ENCODE measurements at regions not wholly inside any gene's neighbourhood (a gene's known extent, or its start where the extent isn't known, plus 50 kb on each side); places are given as distances from the start of the nearest gene placed in this dataset.
"Not testable (repeated sequence)": the region's sequence is repeated elsewhere in the genome, so short reads cannot be mapped to it uniquely, and the experiment has no call there.

DNA sequence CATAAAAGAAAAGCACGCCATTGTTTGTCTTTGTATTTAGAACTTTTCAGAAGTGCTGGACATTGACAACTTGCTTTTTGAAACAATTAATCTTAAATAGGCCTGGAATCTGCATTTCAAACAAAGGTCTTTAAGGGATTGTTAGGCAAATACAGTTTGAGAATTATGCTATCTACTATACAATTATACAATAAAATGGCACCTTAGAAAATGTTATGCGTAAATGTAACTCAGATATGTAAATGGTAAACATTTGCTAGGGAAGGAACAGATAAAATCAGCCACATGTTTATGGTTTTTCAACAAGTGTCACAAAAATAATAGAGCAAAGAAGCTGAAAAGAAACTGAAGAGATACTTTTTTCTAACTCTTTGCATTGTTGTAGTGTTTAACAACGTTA is 152.7 kb upstream of the PRSS12 start:
- WGBS: no CpG with 5 or more reads among the region's 3 CpGs
- H3K36me3 ChIP-seq (ENCODE audit: insufficient read depth, low read length); H3K9ac ChIP-seq (ENCODE audit: low read depth, low read length); H3K9me3 ChIP-seq (ENCODE audit: insufficient read depth, low read depth, low read length); H3K27me3 ChIP-seq (ENCODE audit: insufficient read depth, low read length); H3K4me1 ChIP-seq (ENCODE audit: insufficient read depth, low read length); H3K4me3 ChIP-seq (ENCODE audit: low read length); H3K27ac ChIP-seq (ENCODE audit: low read depth, low read length): not testable (repeated sequence)

DNA sequence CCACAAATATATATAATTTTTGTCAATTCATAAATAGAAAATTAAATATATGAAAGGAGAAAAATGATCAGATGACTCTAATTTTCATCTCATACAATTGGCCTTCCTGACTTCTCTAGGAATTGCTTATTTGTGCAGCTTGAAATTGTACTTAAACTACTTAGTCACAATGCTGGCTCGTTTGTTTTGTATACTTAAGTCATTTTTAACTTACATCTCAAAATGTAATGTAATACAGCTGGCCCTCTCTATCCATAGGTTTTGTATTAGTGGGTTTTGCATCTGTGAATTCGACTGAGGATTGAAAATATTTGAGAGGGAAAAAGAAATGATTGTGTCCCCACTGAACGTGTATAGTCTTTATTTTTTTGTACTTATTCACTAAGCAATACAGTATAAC is 160.1 kb upstream of the PRSS12 start:
- not testable (repeated sequence) for H3K9ac ChIP-seq (ENCODE audit: low read depth, low read length); H3K4me3 ChIP-seq (ENCODE audit: low read length); H3K36me3 ChIP-seq (ENCODE audit: insufficient read depth, low read length); H3K27ac ChIP-seq (ENCODE audit: low read depth, low read length); H3K27me3 ChIP-seq (ENCODE audit: insufficient read depth, low read length); H3K9me3 ChIP-seq (ENCODE audit: insufficient read depth, low read depth, low read length); H3K4me1 ChIP-seq (ENCODE audit: insufficient read depth, low read length)
- WGBS: 90% methylated on average over 2 of the region's 3 CpGs

DNA sequence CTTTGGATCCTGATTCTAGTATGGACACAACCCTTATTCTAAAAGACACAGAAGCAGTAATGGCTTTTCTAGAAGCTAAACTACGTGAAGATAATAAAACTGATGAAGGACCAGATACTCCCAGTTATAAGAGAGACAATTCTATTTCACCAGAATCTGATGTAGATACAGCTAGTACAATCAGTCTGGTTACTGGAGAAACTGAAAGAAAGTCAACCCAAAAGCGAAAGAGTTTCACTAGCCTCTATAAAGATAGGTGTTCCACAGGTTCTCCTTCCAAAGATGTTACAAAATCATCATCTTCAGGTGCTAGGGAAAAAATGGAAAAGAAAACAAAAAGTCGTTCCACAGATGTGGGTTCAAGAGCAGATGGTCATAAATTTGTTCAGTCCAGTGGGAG is 161.5 kb upstream of the PRSS12 start:
- H3K36me3 ChIP-seq (ENCODE audit: insufficient read depth, low read length); H3K27me3 ChIP-seq (ENCODE audit: insufficient read depth, low read length); H3K9ac ChIP-seq (ENCODE audit: low read depth, low read length); H3K9me3 ChIP-seq (ENCODE audit: insufficient read depth, low read depth, low read length); H3K4me3 ChIP-seq (ENCODE audit: low read length); H3K27ac ChIP-seq (ENCODE audit: low read depth, low read length); H3K4me1 ChIP-seq (ENCODE audit: insufficient read depth, low read length): not testable (repeated sequence)
- WGBS: no CpG with 5 or more reads among the region's 3 CpGs

DNA sequence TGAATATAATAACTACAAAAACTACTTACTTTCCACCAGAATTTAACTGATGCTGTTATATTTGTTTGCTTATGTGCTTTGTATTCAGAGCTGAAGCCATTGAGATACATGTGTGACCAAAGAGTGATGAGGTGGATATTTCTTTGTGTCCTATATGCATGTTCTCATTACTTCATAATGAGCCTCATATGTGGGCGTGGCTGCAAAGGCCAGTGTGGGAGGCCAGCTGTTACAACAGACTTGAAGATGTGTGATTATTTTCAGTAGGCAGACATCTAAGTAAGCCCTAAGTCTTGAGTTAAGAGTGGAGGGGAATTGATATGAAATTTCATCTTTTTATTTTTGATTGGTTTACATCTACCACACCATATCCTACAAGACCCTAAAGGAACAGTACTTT is 163.3 kb upstream of the PRSS12 start:
- H3K9me3 ChIP-seq (ENCODE audit: insufficient read depth, low read depth, low read length); H3K4me1 ChIP-seq (ENCODE audit: insufficient read depth, low read length); H3K27me3 ChIP-seq (ENCODE audit: insufficient read depth, low read length); H3K36me3 ChIP-seq (ENCODE audit: insufficient read depth, low read length); H3K9ac ChIP-seq (ENCODE audit: low read depth, low read length); H3K27ac ChIP-seq (ENCODE audit: low read depth, low read length); H3K4me3 ChIP-seq (ENCODE audit: low read length): not testable (repeated sequence)
- 83% methylated on average over 1 of the region's 1 CpG for WGBS

DNA sequence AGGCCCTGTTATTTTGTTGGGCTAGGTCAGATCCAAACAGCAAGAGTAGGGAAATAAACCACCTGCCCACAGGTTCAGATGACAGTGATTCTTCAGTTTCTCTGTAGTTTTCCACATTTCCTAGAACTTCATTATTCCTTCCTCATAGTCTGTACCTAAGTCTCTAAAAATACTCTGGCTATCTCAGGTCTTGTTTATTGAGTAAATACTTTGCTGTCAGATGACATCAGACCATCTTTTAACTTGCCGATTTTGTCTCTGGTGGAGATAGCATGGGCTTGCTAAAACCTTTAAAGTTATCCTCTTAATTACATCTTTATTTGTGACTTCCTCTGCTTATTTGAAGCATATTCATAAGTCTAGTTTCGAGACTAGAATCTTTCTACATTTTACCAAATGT is 155.1 kb upstream of the METTL14 start:
- H3K4me1 ChIP-seq (ENCODE audit: insufficient read depth, low read length); H3K9ac ChIP-seq (ENCODE audit: low read depth, low read length); H3K4me3 ChIP-seq (ENCODE audit: low read length); H3K9me3 ChIP-seq (ENCODE audit: insufficient read depth, low read depth, low read length); H3K27me3 ChIP-seq (ENCODE audit: insufficient read depth, low read length); H3K36me3 ChIP-seq (ENCODE audit: insufficient read depth, low read length); H3K27ac ChIP-seq (ENCODE audit: low read depth, low read length): not testable (repeated sequence)
- 89% methylated on average over 2 of the region's 2 CpGs for WGBS

DNA sequence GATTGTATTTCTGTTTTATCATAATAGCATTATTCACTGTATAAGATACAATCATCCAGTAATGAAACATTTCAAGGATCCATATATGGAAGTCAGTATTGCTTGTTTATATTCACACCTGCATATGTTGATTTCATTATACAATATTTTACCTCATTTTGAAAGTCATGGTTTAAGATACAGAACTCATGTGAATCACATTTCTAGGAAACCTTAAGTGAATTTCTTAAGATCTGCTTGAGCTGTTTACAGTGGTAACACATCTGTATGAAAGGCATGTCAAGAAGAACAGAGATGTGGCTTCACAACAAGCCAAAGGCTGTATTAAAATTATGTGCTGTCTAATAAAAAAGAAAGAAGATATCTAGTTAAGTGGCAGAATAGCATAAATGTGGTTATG is 153.2 kb upstream of the METTL14 start:
- not testable (repeated sequence) for H3K4me3 ChIP-seq (ENCODE audit: low read length); H3K27ac ChIP-seq (ENCODE audit: low read depth, low read length); H3K9ac ChIP-seq (ENCODE audit: low read depth, low read length); H3K27me3 ChIP-seq (ENCODE audit: insufficient read depth, low read length); H3K4me1 ChIP-seq (ENCODE audit: insufficient read depth, low read length); H3K9me3 ChIP-seq (ENCODE audit: insufficient read depth, low read depth, low read length); H3K36me3 ChIP-seq (ENCODE audit: insufficient read depth, low read length)

DNA sequence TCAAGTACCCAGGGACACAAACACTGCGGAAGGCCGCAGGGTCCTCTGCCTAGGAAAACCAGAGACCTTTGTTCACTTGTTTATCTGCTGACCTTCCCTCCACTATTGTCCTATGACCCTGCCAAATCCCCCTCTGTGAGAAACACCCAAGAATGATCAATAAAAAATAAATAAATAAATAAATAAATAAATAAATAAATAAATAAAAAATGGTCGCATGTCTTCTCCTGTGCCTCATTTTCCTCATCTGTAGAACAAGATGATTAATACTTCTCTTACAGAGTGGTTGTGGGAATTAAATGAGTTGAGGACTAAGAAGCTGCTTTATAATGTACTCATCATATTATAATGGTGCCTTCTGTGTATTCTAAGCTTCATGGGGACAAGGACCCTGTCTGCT is 149.4 kb upstream of the METTL14 start:
- not testable (repeated sequence) for H3K36me3 ChIP-seq (ENCODE audit: insufficient read depth, low read length); H3K9me3 ChIP-seq (ENCODE audit: insufficient read depth, low read depth, low read length); H3K9ac ChIP-seq (ENCODE audit: low read depth, low read length); H3K27ac ChIP-seq (ENCODE audit: low read depth, low read length); H3K4me3 ChIP-seq (ENCODE audit: low read length); H3K4me1 ChIP-seq (ENCODE audit: insufficient read depth, low read length); H3K27me3 ChIP-seq (ENCODE audit: insufficient read depth, low read length)
- no CpG with 5 or more reads among the region's 3 CpGs for WGBS

DNA sequence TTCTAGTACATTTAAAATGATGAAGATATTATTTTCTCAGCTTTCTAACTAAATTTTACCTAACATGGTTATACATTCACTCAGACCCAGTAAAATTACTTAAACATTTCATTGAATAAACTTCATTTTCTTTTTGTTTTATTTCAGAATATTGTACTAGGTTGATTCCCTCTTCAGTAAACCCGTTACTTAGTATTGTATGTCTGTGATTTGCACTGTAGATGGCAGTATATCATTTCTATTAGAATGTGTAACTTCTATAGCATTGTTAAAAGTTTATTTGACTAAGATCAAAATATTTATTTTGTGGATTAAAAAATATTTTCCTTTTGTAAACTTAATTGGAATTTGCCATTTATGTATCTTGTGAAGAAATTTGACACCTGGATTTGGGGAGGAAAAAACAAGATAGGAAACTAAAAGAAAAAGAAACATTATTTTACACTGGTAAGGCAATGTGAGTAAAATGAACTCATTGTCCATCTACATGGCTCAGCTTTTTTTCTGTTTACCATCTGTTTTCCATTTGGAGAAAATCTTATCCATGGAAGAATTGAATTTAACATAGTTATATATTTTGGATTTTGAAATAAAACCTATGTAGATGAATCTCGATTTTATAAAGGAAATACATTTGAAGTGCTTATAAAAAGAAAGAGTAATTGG is 145.6 kb upstream of the METTL14 start:
- not testable (repeated sequence) for H3K4me3 ChIP-seq (ENCODE audit: low read length); H3K4me1 ChIP-seq (ENCODE audit: insufficient read depth, low read length); H3K9ac ChIP-seq (ENCODE audit: low read depth, low read length); H3K27me3 ChIP-seq (ENCODE audit: insufficient read depth, low read length); H3K27ac ChIP-seq (ENCODE audit: low read depth, low read length); H3K9me3 ChIP-seq (ENCODE audit: insufficient read depth, low read depth, low read length); H3K36me3 ChIP-seq (ENCODE audit: insufficient read depth, low read length)
- WGBS: 100% methylated on average over 1 of the region's 2 CpGs

DNA sequence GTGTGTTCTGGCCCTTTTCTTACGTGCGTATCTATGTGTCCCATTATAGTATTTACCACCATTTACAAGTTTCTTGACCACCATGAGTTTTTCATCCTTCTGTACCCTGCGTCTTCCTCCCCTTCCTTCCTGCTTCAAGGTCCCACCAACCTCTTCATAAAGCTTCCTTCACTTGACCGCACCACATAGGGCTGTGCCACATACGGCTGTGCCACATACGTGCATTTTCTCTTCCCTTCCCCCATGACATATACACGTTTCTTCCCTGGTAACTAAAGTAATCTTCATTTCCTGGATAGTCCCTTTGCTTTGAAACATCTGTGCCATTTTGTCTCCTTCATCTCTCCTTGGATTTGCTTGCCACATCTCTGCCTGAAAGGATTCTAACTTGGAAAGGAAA is 128.6 kb upstream of the METTL14 start:
- not testable (repeated sequence) for H3K27ac ChIP-seq (ENCODE audit: low read depth, low read length); H3K4me3 ChIP-seq (ENCODE audit: low read length); H3K9me3 ChIP-seq (ENCODE audit: insufficient read depth, low read depth, low read length); H3K36me3 ChIP-seq (ENCODE audit: insufficient read depth, low read length); H3K27me3 ChIP-seq (ENCODE audit: insufficient read depth, low read length); H3K4me1 ChIP-seq (ENCODE audit: insufficient read depth, low read length); H3K9ac ChIP-seq (ENCODE audit: low read depth, low read length)
- WGBS: 94% methylated on average over 6 of the region's 7 CpGs

DNA sequence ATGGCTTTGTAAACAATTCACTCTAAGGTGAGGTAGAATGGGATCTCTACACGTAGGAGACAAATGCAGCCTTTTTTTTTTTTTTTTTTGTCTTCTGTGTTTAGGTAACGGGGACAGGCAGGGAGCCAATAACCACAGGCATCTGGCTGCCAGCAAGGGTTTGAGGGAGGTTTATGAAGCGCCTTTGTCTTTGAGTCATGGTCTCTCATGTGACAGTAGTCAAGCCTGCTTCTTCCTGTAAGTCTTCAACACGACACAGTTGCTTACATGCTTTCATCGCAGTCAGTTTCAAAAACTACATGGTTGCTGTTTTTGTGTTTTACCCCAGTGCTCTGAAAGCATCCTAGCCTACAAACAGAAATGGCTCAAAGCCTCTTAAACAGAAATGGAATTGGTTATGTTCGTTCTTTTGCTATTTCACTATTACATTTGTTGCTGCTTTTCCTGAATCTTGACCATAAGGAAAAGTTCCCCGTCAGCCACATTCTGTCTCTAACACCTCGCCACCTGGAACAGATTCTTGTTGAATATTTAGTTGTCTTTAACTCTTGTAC is 127.8 kb upstream of the METTL14 start:
- H3K9me3 ChIP-seq (ENCODE audit: insufficient read depth, low read depth, low read length): no peaks in the 10 kb centered on the region
- WGBS: 81% methylated on average over 6 of the region's 8 CpGs
- H3K9ac ChIP-seq (ENCODE audit: low read depth, low read length): no peak overlapping the region
- H3K36me3 ChIP-seq (ENCODE audit: insufficient read depth, low read length): no peaks in the 10 kb centered on the region
- H3K4me1 ChIP-seq (ENCODE audit: insufficient read depth, low read length): no peaks in the 10 kb centered on the region
- no peak overlapping the region for H3K27ac ChIP-seq (ENCODE audit: low read depth, low read length)
- no peaks in the 10 kb centered on the region for H3K27me3 ChIP-seq (ENCODE audit: insufficient read depth, low read length)
- H3K4me3 ChIP-seq (ENCODE audit: low read length): no peak overlapping the region

DNA sequence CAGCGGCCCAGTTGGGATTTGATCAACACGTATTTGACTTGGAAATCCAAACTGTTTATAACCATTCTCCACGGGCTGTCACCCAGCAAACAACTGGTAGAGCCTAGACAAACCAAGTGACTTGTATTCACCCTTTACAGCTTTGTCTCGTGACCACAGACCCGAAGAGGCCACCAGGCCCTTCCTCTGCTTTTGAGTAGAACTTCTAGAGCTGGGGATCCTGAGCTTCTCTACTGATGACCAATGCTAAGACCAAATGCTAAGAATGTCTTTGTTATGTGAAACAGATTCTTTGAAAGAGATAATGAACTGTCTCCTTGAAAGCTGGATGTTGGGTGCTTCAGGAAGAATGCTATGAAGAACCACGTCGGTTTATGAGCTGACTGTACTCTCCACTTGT is 127.0 kb upstream of the METTL14 start:
- not testable (repeated sequence) for H3K36me3 ChIP-seq (ENCODE audit: insufficient read depth, low read length); H3K27me3 ChIP-seq (ENCODE audit: insufficient read depth, low read length); H3K9ac ChIP-seq (ENCODE audit: low read depth, low read length); H3K9me3 ChIP-seq (ENCODE audit: insufficient read depth, low read depth, low read length); H3K27ac ChIP-seq (ENCODE audit: low read depth, low read length); H3K4me1 ChIP-seq (ENCODE audit: insufficient read depth, low read length); H3K4me3 ChIP-seq (ENCODE audit: low read length)
- 89% methylated on average over 2 of the region's 7 CpGs for WGBS

DNA sequence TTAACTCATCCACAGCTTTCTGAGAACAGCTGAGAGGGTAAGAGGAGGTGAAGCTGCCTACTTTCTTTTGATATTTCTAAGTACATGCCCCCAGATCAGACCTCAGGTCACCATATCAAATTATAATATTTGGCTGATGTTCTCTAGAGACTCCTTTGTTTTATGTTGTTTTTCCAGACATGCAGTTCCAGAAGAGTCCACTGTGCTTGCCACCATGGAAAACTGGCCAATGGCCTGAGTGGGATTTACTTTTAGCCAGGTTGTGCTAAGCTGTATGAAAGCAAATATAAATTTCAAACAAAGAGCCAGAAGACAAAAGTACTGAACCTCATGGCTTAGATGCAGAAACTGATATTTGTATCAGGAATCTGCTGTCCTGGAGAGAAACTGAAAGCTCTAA is 123.6 kb upstream of the METTL14 start:
- H3K4me1 ChIP-seq (ENCODE audit: insufficient read depth, low read length); H3K4me3 ChIP-seq (ENCODE audit: low read length); H3K27ac ChIP-seq (ENCODE audit: low read depth, low read length): not testable (repeated sequence)

More for the DNA sequence above, 123.6 kb upstream of the METTL14 start:
- H3K27me3 ChIP-seq (ENCODE audit: insufficient read depth, low read length); H3K9ac ChIP-seq (ENCODE audit: low read depth, low read length); H3K9me3 ChIP-seq (ENCODE audit: insufficient read depth, low read depth, low read length); H3K36me3 ChIP-seq (ENCODE audit: insufficient read depth, low read length): not testable (repeated sequence)

Data from HUES64 (cell line).